HepG2 (cell line): ENCODE measurements at regions not wholly inside any gene's neighbourhood (a gene's known extent, or its start where the extent isn't known, plus 50 kb on each side); places are given as distances from the start of the nearest gene placed in this dataset.

Source experiments
- ATAC-seq: fragments of 200-7000 bp; cut with Tn5 transposase; 3 replicates; pipeline ENCODE4 v1.9.1; 2020; ENCODE audit warnings: mild to moderate bottlenecking, moderate library complexity
- BruUV-seq: library from RNA; stranded (reverse); fragments of 400-500 nt; replicated peaks from 2 replicates; lab custom pipeline; 2021; lab: Mats Ljungman, UMichigan
- CTCF ChIA-PET: fragments of 300-600 bp; formaldehyde crosslinking; extraction: SDS; loops from one replicate; lab custom pipeline; 2021; ENCODE audit warnings: low total read pairs, inconsistent platforms, low intra/inter-chr PET ratio; lab: Yijun Ruan, JAX
- POLR2A ChIA-PET: fragments of 350-600 bp; sonication (Branson Sonifier 250); formaldehyde crosslinking; loops from one replicate; lab custom pipeline; 2020; ENCODE audit warnings: antibody characterized with exemption, inconsistent platforms; lab: Yijun Ruan, JAX
- DNase-seq: peaks from one replicate; pipeline ENCODE4 v3.0.0-alpha.2; 2015; ENCODE audit warnings: low spot score
- FAIRE-seq: peaks from 3 replicates; lab custom pipeline; 2011; peaks lifted over from hg19 to GRCh38; lab: Jason Lieb, UNC
- H2AFZ ChIP-seq: one replicate; pipeline ENCODE4 v1.6.1; 2011; ENCODE audit warnings: low read length, inconsistent platforms
- H3K27ac ChIP-seq: fragments of 300-600 bp; 3 replicates; pipeline ENCODE4 v1.8.0; 2011; ENCODE audit warnings: mixed run types, mild to moderate bottlenecking, mixed read lengths, low read length, inconsistent platforms; ENCODE audit not compliant: insufficient read depth; ENCODE audit errors: extremely low read length
- H3K27me3 ChIP-seq, 2 experiments: fragments of 200-600 bp in 1 of 2; 2 replicates in 1 of 2; 3 replicates in 1 of 2; pipeline versions ENCODE4 v1.6.0 to v1.8.0; 2011; ENCODE audit warnings: low read length in 2 of 2, mild to moderate bottlenecking in 2 of 2, moderate library complexity in 2 of 2, inconsistent platforms in 1 of 2; ENCODE audit not compliant: insufficient read depth in 2 of 2, control insufficient read depth in 1 of 2
- H3K36me3 ChIP-seq, 2 experiments: fragments of 200-600 bp in 1 of 2; replicated peaks in 1 of 2; 2 replicates in 1 of 2; 3 replicates in 1 of 2; pipeline versions ENCODE4 v1.5.1 to v1.8.0; 2011; ENCODE audit warnings: low read length in 2 of 2, inconsistent platforms in 1 of 2; ENCODE audit not compliant: insufficient read depth in 2 of 2, control insufficient read depth in 1 of 2
- H3K4me1 ChIP-seq: 2 replicates; pipeline ENCODE4 v1.5.1; 2012; ENCODE audit warnings: low read length, inconsistent platforms; ENCODE audit not compliant: insufficient read depth
- H3K4me2 ChIP-seq: 2 replicates; pipeline ENCODE4 v1.6.0; 2011; ENCODE audit warnings: low read depth, low read length, inconsistent platforms
- H3K4me3 ChIP-seq, 3 experiments: fragments of 200-600 bp in 1 of 3; sonication (generic), shearing (Covaris generic) in 1 of 3; replicated peaks in 1 of 3; 2 replicates each; pipeline ENCODE4 v1.5.1; 2011 to 2016; ENCODE audit warnings: low read length in 3 of 3, inconsistent platforms in 2 of 3, low read depth in 2 of 3, mild to moderate bottlenecking in 2 of 3, control low read depth in 1 of 3, mixed read lengths in 1 of 3; ENCODE audit not compliant: insufficient read depth in 1 of 3
- H3K79me2 ChIP-seq: one replicate; pipeline ENCODE4 v1.6.1; 2011; ENCODE audit warnings: low read length, inconsistent platforms; ENCODE audit not compliant: insufficient read depth
- H3K9ac ChIP-seq: 2 replicates; pipeline ENCODE4 v1.6.0; 2011; ENCODE audit warnings: mild to moderate bottlenecking, low read depth, low read length, inconsistent platforms; ENCODE audit not compliant: insufficient read depth
- H3K9me3 ChIP-seq: 2 replicates; pipeline ENCODE4 v1.5.1; 2012; ENCODE audit warnings: mild to moderate bottlenecking, low read length
- H4K20me1 ChIP-seq: 2 replicates; pipeline ENCODE4 v1.6.0; 2011; ENCODE audit warnings: inconsistent platforms, mild to moderate bottlenecking, low read length, moderate library complexity; ENCODE audit not compliant: insufficient read depth
- DNMT3B ChIP-seq: conservative IDR thresholded peaks from 2 replicates; pipeline ENCODE4 v1.6.1; 2016; ENCODE audit warnings: missing biosample characterization, control low read depth
- ESRRA ChIP-seq: sonication (generic); formaldehyde crosslinking; IDR thresholded peaks from 2 replicates; pipeline ENCODE4 v1.5.1; 2020; ENCODE audit warnings: mild to moderate bottlenecking, low read depth, missing genetic modification reagents
- MED1 ChIP-seq: sonication (generic); formaldehyde crosslinking; IDR thresholded peaks from 2 replicates; pipeline ENCODE4 v1.4.0; 2020; ENCODE audit warnings: missing genetic modification reagents
- MNT ChIP-seq: fragments of 450-650 bp; IDR thresholded peaks from 2 replicates; pipeline ENCODE4 v1.6.1; 2016
- ZFP90 ChIP-seq: sonication (generic); formaldehyde crosslinking; IDR thresholded peaks from 2 replicates; pipeline ENCODE4 v1.8.0; 2022; ENCODE audit warnings: missing genetic modification reagents, mild to moderate bottlenecking, inconsistent platforms, borderline replicate concordance
- ZNF407 ChIP-seq: sonication (generic); formaldehyde crosslinking; IDR thresholded peaks from one replicate; pipeline ENCODE4 v1.5.1; 2020; ENCODE audit warnings: mild to moderate bottlenecking, missing genetic modification reagents; ENCODE audit errors: not compliant biosample characterization
- ZNF562 ChIP-seq: sonication (generic); formaldehyde crosslinking; IDR thresholded peaks from 2 replicates; pipeline ENCODE4 v1.8.0; 2022; ENCODE audit warnings: missing genetic modification reagents, borderline replicate concordance
- ZNF790 ChIP-seq: sonication (generic); formaldehyde crosslinking; IDR thresholded peaks from 2 replicates; pipeline ENCODE4 v1.8.0; 2022; ENCODE audit warnings: missing genetic modification reagents, mild to moderate bottlenecking, borderline replicate concordance
- WGBS: methylation state at CpG from one replicate; pipeline ENCODE4 v1.1.6; 2017; ENCODE audit warnings: low lambda C conversion rate; 5-methylcytosine and 5-hydroxymethylcytosine counted together
- in situ Hi-C: cut with HindIII; loops from 2 replicates; pipeline ENCODE4 v1.10.0; 2017; ENCODE audit warnings: low pct_unique_long_range_greater_than_20kb; ENCODE audit not compliant: extremely low pct_ligation_motif_present
- intact Hi-C: fragments of 100-400 bp; cut with micrococcal nuclease; formaldehyde crosslinking; loops from one replicate; pipeline ENCODE4 v1.10.0; 2022; ENCODE audit not compliant: unreplicated experiment

GRCh38 chr2:118536306-118536705, 311.1 kb downstream of the EN1 start:
- no peaks in the 10 kb centered on the region for H3K4me1 ChIP-seq
- no peak overlapping the region for H2AFZ ChIP-seq
- no peaks in the 10 kb centered on the region for H3K27me3 ChIP-seq
- H4K20me1 ChIP-seq: no peaks in the 10 kb centered on the region
- H3K79me2 ChIP-seq: no peaks in the 10 kb centered on the region
- intact Hi-C loops: no loop called here
- no peak overlapping the region for H3K9ac ChIP-seq
- H3K27ac ChIP-seq: no peak overlapping the region
- no peak for TF ChIP-seq ESRRA (CRISPR knock-in tag)
- TF ChIP-seq DNMT3B: no peak
- no peak for TF ChIP-seq ZFP90 (CRISPR knock-in tag)
- TF ChIP-seq ZNF562 (CRISPR knock-in tag): no peak
- 0 out of 2 replicates have a peak, but pooled peaks have one; percentile 5 for TF ChIP-seq MNT
- no peak for TF ChIP-seq ZNF407 (CRISPR knock-in tag)
- TF ChIP-seq MED1: no peak
- TF ChIP-seq ZNF790 (CRISPR knock-in tag): no peak
- TF ChIP-seq, all 625 proteins: peak for 1
- ATAC-seq (no peak), DNase-seq (no peak), FAIRE-seq (no peak)
- in situ Hi-C loops: no loop called here
- BruUV-seq: no TSS peak
- WGBS: 21% methylated on average over 4 of the region's 4 CpGs
- Histone ChIP-seq H3K36me3 (no peaks in the 10 kb centered on the region), H3K4me3 (no peak overlapping the region), H3K9me3 (no peaks in the 10 kb centered on the region), H3K4me2 (no peak overlapping the region)
- CTCF ChIA-PET: no interaction called here
- POLR2A ChIA-PET: no interaction called here
